Thyroid gland (tissue), 4 donors: ENCODE measurements at regions not wholly inside any gene's neighbourhood (a gene's known extent, or its start where the extent isn't known, plus 50 kb on each side); places are given as distances from the start of the nearest gene placed in this dataset.

ENCODE experiments used
- CTCF ChIP-seq, 6 experiments: fragments of 200-600 bp in 3 of 6; fragments of 450-650 bp in 3 of 6; sonication (generic) in 3 of 6; IDR thresholded peaks; one replicate each; pipeline ENCODE4 v1.5.1; 2016 to 2019; ENCODE audit warnings: antibody characterized with exemption in 6 of 6, mild to moderate bottlenecking in 2 of 6, inconsistent platforms in 1 of 6, moderate library complexity in 1 of 6
- POLR2A ChIP-seq, 2 donors: fragments of 450-650 bp; IDR thresholded peaks; one replicate each; pipeline ENCODE4 v1.6.1; 2017; ENCODE audit warnings: antibody characterized with exemption in 2 of 2, mild to moderate bottlenecking in 2 of 2, moderate library complexity in 1 of 2

- TF ChIP-seq POLR2A (IDR thresholded peaks at IDR 0.05) (no peak), CTCF (IDR thresholded peaks at IDR 0.05) (no peak)
Observed at GRCh38 chr15:86001200-86001599, 78.5 kb upstream of the AGBL1 start.
